DOHH2 (cell line): ENCODE measurements at regions not wholly inside any gene's neighbourhood (a gene's known extent, or its start where the extent isn't known, plus 50 kb on each side); places are given as distances from the start of the nearest gene placed in this dataset.
"Not testable (repeated sequence)": the region's sequence is repeated elsewhere in the genome, so short reads cannot be mapped to it uniquely, and the experiment has no call there.

Experiments
- H3F3A ChIP-seq: fragments of 200-600 bp; sonication (generic), shearing (Covaris generic); 2 replicates; pipeline ENCODE4 v1.6.0; 2016; ENCODE audit warnings: antibody characterized with exemption, mild to moderate bottlenecking; ENCODE audit not compliant: control insufficient read depth, insufficient read depth
- H3K27ac ChIP-seq: fragments of 200-600 bp; sonication (generic); 2 replicates; pipeline ENCODE4 v1.5.1; 2014; ENCODE audit warnings: low read depth, mild to moderate bottlenecking, low read length, moderate library complexity
- H3K27me3 ChIP-seq: fragments of 200-600 bp; sonication (generic); 2 replicates; pipeline ENCODE4 v1.6.1; 2014; ENCODE audit warnings: mild to moderate bottlenecking, low read length, mixed read lengths; ENCODE audit not compliant: control insufficient read depth
- H3K36me3 ChIP-seq: fragments of 200-600 bp; sonication (generic); 2 replicates; pipeline ENCODE4 v1.6.1; 2014; ENCODE audit warnings: mild to moderate bottlenecking, low read length, moderate library complexity, mixed read lengths; ENCODE audit not compliant: control insufficient read depth
- H3K4me1 ChIP-seq: fragments of 200-600 bp; sonication (generic); 2 replicates; pipeline ENCODE4 v1.6.1; 2014; ENCODE audit warnings: mild to moderate bottlenecking, low read length, mixed read lengths; ENCODE audit not compliant: control insufficient read depth
- H3K4me2 ChIP-seq: fragments of 200-600 bp; sonication (generic); 2 replicates; pipeline ENCODE4 v1.6.0; 2014; ENCODE audit warnings: mild to moderate bottlenecking, low read length, moderate library complexity
- H3K4me3 ChIP-seq: fragments of 200-600 bp; sonication (generic); 2 replicates; pipeline ENCODE4 v1.5.1; 2014; ENCODE audit warnings: mild to moderate bottlenecking, low read length, mixed read lengths
- H3K79me2 ChIP-seq: fragments of 200-600 bp; sonication (generic); 2 replicates; pipeline ENCODE4 v1.6.1; 2014; ENCODE audit warnings: mild to moderate bottlenecking, low read length, mixed read lengths; ENCODE audit not compliant: control insufficient read depth
- H3K9me2 ChIP-seq: fragments of 200-600 bp; sonication (generic); replicated peaks from 2 replicates; pipeline ENCODE4 v1.6.1; 2014; ENCODE audit warnings: mild to moderate bottlenecking, low read length, mixed read lengths; ENCODE audit not compliant: control insufficient read depth
- H3K9me3 ChIP-seq: fragments of 200-600 bp; sonication (generic); 2 replicates; pipeline ENCODE4 v1.6.1; 2014; ENCODE audit warnings: antibody characterized with exemption, low read length, mixed read lengths; ENCODE audit not compliant: control insufficient read depth, insufficient read depth
- H4K20me1 ChIP-seq: fragments of 200-600 bp; sonication (generic); 2 replicates; pipeline ENCODE4 v1.6.0; 2014; ENCODE audit warnings: low read depth, mild to moderate bottlenecking, antibody characterized with exemption, low read length, moderate library complexity; ENCODE audit not compliant: control insufficient read depth, insufficient read depth
- EZH2phosphoT487 ChIP-seq: fragments of 200-600 bp; sonication (generic); IDR thresholded peaks from 2 replicates; pipeline ENCODE4 v1.6.1; 2017; ENCODE audit warnings: borderline replicate concordance, mild to moderate bottlenecking, antibody characterized with exemption, low read length, moderate library complexity, mixed read lengths
- TF ChIP-seq, protein P1 (sequence below): fragments of 200-600 bp; sonication (generic); IDR thresholded peaks from one replicate; pipeline ENCODE4 v1.5.1; 2014; ENCODE audit warnings: antibody characterized with exemption, mild to moderate bottlenecking, low read depth, low read length; ENCODE audit not compliant: poor library complexity, severe bottlenecking

DNA sequence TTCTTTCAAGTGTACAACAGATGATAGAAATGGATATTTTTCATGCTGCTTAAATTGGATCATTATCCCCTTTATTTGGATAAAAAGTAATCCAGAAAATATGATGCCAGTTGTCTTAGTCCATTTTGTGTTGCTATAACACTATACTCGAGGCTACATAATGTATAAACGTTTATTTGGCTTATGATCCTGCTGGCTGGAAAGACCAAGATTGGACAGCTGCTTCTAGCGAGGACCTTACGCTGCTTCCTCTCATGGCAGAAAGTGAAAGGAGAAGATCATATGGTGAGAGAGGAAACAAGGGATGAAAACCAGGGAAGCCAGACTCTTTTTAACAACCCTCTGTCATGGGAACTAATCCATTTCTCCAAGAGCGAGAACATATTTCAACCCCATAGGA is 102.7 kb downstream of the TRAM1L1 start:
- Histone ChIP-seq H3F3A (no peaks in the 10 kb centered on the region), H3K4me2 (no peak overlapping the region), H3K4me3 (no peak overlapping the region), H3K9me3 (no peaks in the 10 kb centered on the region), H3K36me3 (no peaks in the 10 kb centered on the region), H3K27me3 (no peaks in the 10 kb centered on the region), H3K27ac (no peak overlapping the region), H3K9me2 (no peaks in the 10 kb centered on the region), H3K4me1 (no peaks in the 10 kb centered on the region), H3K79me2 (no peaks in the 10 kb centered on the region), H4K20me1 (no peaks in the 10 kb centered on the region)
- no peak for TF ChIP-seq EZH2phosphoT487
- TF ChIP-seq, protein P1, sequence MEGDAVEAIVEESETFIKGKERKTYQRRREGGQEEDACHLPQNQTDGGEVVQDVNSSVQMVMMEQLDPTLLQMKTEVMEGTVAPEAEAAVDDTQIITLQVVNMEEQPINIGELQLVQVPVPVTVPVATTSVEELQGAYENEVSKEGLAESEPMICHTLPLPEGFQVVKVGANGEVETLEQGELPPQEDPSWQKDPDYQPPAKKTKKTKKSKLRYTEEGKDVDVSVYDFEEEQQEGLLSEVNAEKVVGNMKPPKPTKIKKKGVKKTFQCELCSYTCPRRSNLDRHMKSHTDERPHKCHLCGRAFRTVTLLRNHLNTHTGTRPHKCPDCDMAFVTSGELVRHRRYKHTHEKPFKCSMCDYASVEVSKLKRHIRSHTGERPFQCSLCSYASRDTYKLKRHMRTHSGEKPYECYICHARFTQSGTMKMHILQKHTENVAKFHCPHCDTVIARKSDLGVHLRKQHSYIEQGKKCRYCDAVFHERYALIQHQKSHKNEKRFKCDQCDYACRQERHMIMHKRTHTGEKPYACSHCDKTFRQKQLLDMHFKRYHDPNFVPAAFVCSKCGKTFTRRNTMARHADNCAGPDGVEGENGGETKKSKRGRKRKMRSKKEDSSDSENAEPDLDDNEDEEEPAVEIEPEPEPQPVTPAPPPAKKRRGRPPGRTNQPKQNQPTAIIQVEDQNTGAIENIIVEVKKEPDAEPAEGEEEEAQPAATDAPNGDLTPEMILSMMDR: no peak

- not testable (repeated sequence) for H3K4me3 ChIP-seq, H3K79me2 ChIP-seq, H3K36me3 ChIP-seq, H3K4me1 ChIP-seq, H3K9me3 ChIP-seq, H3K27ac ChIP-seq, H3K27me3 ChIP-seq, H3K9me2 ChIP-seq, H3F3A ChIP-seq, H4K20me1 ChIP-seq, H3K4me2 ChIP-seq
These were observed 104.9 kb downstream of the TRAM1L1 start for GRCh38 chr4:116980436-116980835.

- no peak overlapping the region for H3K4me3 ChIP-seq
- H3K79me2 ChIP-seq: no peaks in the 10 kb centered on the region
- H3K9me3 ChIP-seq: no peaks in the 10 kb centered on the region
- no peaks in the 10 kb centered on the region for H3K27me3 ChIP-seq
- H3K4me1 ChIP-seq: no peaks in the 10 kb centered on the region
- H3K4me2 ChIP-seq: no peak overlapping the region
- H3K9me2 ChIP-seq: no peaks in the 10 kb centered on the region
- H3K36me3 ChIP-seq: no peaks in the 10 kb centered on the region
- no peak overlapping the region for H3K27ac ChIP-seq
- TF ChIP-seq EZH2phosphoT487: no peak
- TF ChIP-seq, protein P1: no peak
- no peaks in the 10 kb centered on the region for H3F3A ChIP-seq
- H4K20me1 ChIP-seq: no peaks in the 10 kb centered on the region
These were observed 126.3 kb downstream of the TRAM1L1 start for GRCh38 chr4:116959045-116959444.

DNA sequence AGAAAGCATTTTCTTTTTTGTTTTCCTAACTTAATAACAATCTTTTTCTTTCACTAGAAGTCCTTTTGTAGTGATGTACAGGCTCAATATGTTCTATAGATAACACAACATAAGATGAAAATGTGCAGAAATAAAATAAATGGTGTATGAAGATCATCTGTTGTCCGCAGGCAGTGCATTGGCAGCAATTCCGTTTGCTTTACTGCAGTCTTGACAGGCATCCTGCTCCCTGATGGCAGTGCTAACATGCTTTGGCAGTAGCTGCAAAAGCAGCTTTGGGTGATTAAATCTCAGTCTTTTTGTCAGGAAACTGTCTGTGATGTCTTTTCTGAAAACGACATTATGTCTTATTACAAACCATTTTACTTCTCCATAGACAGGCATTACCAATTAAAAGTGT is 131.4 kb downstream of the TRAM1L1 start:
- Histone ChIP-seq H4K20me1 (no peaks in the 10 kb centered on the region), H3K79me2 (no peaks in the 10 kb centered on the region), H3K36me3 (no peaks in the 10 kb centered on the region), H3K27me3 (no peaks in the 10 kb centered on the region), H3K4me2 (no peak overlapping the region), H3K27ac (no peak overlapping the region), H3K4me1 (no peaks in the 10 kb centered on the region), H3F3A (no peaks in the 10 kb centered on the region), H3K4me3 (no peak overlapping the region), H3K9me3 (no peaks in the 10 kb centered on the region), H3K9me2 (no peaks in the 10 kb centered on the region)
- no peak for TF ChIP-seq EZH2phosphoT487
- TF ChIP-seq, protein P1: no peak
